ENCODE measurements at regions not wholly inside any gene's neighbourhood (a gene's known extent, or its start where the extent isn't known, plus 50 kb on each side); places are given as distances from the start of the nearest gene placed in this dataset.

DNA sequence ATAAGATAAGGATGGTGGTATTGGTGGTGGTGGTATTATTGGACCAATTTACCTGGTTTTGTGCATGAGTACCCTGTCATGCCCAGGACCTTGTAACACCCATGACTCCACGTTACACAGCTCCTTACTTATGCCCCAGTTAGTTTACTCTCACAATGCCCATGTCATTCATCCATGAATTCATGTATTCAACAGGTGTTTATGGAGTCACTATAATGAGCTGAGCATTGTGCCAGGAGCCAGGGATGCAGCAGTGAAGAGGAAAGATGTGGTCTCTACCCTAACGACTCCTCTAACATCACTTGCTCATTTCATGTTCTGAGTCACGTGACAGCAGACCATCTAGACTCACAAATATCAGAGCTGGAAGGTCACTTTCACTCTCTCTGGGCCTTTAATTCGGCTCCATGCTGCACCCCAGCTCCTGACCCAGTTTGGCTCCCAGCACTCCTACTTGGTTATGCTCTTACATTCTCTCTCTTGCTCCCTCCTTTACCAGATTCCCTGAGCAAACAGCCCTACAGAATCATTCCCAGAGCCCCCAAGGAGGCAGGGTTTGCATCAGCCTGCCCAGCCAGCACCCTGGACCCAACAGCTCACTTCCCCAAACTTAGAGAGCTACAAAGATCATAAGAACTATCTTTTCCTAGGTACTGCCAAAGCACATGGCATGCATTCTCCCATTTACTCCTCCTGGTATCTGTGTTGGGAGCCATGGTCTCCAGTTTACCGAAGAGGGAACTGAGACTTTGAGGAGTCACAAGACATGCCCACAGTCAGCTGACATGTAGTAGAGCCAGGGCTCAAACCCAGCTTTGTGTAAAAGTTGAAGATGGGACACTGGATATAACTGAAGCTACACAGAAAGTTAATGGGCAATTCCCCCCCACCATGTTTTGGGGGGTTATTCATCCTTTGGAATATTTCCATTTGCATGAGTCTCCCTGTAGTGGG, 449.9 kb downstream of the LRATD1 start:
- H4K20me1 ChIP-seq, result no peaks in the 10 kb centered on the region
- no peak overlapping the region for H3K27ac ChIP-seq
- no peaks in the 10 kb centered on the region for H3K4me1 ChIP-seq
- no peaks in the 10 kb centered on the region for H3K36me3 ChIP-seq
- TF ChIP-seq Cebpa-rat (IDR thresholded peaks at IDR 0.05), result no peak
- no peak overlapping the region for H3K9ac ChIP-seq
- no peaks in the 10 kb centered on the region for H3K27me3 ChIP-seq
- no peak overlapping the region for H3K4me2 ChIP-seq
- no peak overlapping the region for H3K4me3 ChIP-seq
- H3K9me3 ChIP-seq, result no peaks in the 10 kb centered on the region

DNA sequence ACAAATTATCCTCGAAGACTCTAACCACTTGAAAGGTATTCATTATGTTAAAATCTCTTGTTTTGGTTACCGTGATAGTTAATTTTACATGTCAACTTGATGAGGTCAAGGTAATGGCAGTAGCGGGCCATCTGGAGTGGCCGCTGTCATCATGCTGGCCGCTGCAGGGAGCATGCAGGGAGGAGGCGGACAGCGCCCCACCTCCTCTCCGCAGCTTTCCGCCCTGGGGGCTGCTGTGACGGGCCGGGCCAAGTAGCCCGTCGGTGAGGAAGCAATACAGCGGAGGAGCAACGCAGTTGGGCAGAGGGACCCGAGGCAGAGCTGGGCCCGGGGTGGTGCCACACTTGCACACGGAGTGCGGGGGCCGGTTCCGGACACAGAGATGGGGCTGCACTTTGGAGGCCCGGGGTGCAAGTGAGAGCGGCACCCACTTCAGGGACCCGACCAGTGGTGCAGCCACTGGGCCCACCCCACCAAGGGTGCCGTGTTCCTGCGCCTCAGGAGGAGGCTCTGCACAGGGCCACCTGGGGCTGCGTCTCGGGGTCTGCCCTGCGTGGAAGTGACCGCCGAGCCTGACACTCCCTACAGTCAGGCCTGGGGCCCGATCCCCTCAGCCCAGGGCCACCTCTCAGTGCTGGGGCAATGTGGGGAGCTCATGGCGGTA, 452.4 kb downstream of the LRATD1 start:
- TF ChIP-seq Cebpa-rat (IDR thresholded peaks at IDR 0.05), result no peak

DNA sequence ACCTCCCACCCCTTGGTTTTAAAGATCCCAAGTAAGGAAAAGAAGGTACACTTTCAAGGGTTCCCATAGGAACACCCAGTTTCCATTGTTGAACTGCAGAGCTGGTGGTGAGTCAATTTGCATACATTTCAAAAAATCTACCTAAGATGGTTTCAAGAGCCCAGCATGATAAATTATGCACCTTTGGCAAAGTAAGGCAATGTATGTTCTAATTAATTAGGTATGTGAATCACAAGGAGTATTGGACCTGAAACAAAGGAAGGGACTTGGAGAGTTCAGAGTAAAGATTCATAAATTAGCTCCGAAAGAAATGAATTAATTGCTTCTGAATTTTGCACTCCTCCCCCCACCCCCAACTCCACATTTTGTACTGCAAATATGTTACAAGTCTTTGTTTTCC, 459.7 kb downstream of the LRATD1 start:
- TF ChIP-seq Cebpa-rat (IDR thresholded peaks at IDR 0.05), result no peak
- Histone ChIP-seq H3K4me3 (no peak overlapping the region), H3K36me3 (no peaks in the 10 kb centered on the region), H3K9me3 (no peaks in the 10 kb centered on the region), H3K9ac (no peak overlapping the region), H3K27ac (no peak overlapping the region), H3K4me2 (no peak overlapping the region), H3K4me1 (no peaks in the 10 kb centered on the region), H4K20me1 (no peaks in the 10 kb centered on the region), H3K27me3 (no peaks in the 10 kb centered on the region)

More for the DNA sequence above, 452.4 kb downstream of the LRATD1 start:
- Histone ChIP-seq H3K36me3 (no peaks in the 10 kb centered on the region), H3K27ac (no peak overlapping the region), H3K4me1 (no peaks in the 10 kb centered on the region), H3K9ac (no peak overlapping the region), H3K4me2 (no peak overlapping the region), H3K4me3 (no peak overlapping the region), H4K20me1 (no peaks in the 10 kb centered on the region), H3K9me3 (no peaks in the 10 kb centered on the region), H3K27me3 (no peaks in the 10 kb centered on the region)

DNA sequence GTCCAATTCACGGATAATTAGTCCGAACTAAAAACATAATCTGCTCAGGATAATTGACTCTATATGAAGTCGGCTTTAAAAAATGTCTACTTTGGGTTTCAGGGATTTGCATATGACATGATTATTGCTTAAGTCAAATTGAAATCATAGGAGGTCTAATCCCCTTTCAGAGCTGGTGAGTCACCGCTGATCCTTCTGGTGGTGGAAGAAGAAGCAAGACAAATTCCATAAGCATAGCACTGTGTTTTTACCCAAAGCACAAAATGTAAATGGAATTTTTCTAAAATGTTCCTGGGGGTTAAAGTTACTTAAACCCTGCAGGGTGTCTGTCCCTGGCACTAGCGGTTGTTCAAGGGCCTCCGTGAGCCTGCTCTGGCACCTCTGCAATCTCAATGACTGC, 460.2 kb downstream of the LRATD1 start:
- Histone ChIP-seq H3K4me3 (no peak overlapping the region), H3K27ac (no peak overlapping the region)

DNA sequence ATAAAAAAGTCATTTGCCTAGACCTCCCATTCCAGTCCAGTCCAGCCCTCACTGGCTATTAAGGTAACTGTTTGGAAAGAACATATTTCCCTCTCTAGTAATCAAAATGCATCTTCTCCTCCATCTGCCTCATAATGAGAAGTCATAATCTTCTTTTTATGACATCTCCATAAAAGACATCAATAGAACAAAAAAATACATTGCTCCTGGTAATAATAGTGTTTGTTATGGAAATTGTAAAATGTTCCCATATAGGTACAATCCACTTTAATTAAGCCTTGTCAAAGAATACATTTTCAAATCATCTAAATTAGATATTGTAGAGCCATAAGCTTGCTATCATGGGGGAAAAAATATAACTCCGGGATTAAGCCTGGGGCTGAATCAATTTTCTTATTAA, 461.6 kb downstream of the LRATD1 start:
- Histone ChIP-seq H3K9me3 (no peaks in the 10 kb centered on the region), H3K4me1 (no peaks in the 10 kb centered on the region), H3K4me3 (no peak overlapping the region), H3K9ac (no peak overlapping the region), H3K36me3 (no peaks in the 10 kb centered on the region), H4K20me1 (no peaks in the 10 kb centered on the region), H3K27me3 (no peaks in the 10 kb centered on the region), H3K4me2 (no peak overlapping the region), H3K27ac (no peak overlapping the region)
- TF ChIP-seq Cebpa-rat (IDR thresholded peaks at IDR 0.05), result no peak

More for the DNA sequence above, 460.2 kb downstream of the LRATD1 start:
- H3K9me3 ChIP-seq, result no peaks in the 10 kb centered on the region
- H3K4me1 ChIP-seq, result no peaks in the 10 kb centered on the region
- H3K4me2 ChIP-seq, result no peak overlapping the region
- H4K20me1 ChIP-seq, result no peaks in the 10 kb centered on the region
- no peak for TF ChIP-seq Cebpa-rat (IDR thresholded peaks at IDR 0.05)
- no peak overlapping the region for H3K9ac ChIP-seq
- H3K27me3 ChIP-seq, result no peaks in the 10 kb centered on the region
- H3K36me3 ChIP-seq, result no peaks in the 10 kb centered on the region

DNA sequence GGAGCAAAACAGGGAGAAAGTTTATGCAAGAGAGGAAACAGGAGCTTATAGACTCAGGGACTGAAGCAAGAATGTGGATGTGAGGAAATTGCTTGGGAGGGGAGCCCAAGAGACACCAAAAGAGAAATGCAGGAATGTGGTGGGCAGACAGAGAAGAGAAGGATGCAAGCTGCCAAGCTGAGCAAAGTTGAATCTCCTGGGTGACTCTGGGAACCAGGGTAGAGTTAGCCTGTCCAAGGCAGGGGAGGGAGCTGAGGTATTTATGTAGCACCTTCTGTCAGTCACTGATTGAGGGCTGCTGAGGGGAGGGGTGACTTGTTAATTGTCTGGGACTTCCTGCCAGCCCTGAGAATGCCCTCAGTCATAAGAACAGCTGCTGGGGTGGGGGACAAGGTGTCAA, 464.3 kb downstream of the NBAS start:
- H3K36me3 ChIP-seq, result no peaks in the 10 kb centered on the region
- H3K9me3 ChIP-seq, result no peaks in the 10 kb centered on the region
- H3K27ac ChIP-seq, result no peak overlapping the region
- no peaks in the 10 kb centered on the region for H3K27me3 ChIP-seq
- H3K4me1 ChIP-seq, result no peaks in the 10 kb centered on the region
- no peak for TF ChIP-seq Cebpa-rat (IDR thresholded peaks at IDR 0.05)
- H3K4me2 ChIP-seq, result no peak overlapping the region
- no peak overlapping the region for H3K4me3 ChIP-seq
- no peaks in the 10 kb centered on the region for H4K20me1 ChIP-seq
- H3K9ac ChIP-seq, result no peak overlapping the region

DNA sequence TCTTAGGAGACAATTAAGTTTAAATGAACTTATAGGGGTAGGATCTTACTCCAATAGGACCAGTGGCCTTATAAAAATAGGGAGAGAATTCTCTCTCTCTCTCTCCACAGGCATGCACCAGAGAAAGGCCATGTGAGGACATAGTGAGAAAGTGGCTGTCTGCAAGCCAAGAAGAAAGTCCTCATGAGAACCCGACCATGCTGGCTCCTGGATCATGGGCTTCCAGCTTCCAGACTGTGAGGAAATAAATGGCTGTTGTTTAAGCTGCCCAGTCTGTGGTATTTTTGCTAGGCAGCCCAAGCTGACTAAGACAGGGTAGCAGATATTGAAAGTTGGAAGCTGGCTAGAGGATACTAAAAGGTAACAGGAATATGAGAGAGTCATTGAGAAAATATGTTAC, 454.0 kb downstream of the NBAS start:
- TF ChIP-seq Cebpa-rat (IDR thresholded peaks at IDR 0.05), result no peak
- no peak overlapping the region for H3K4me3 ChIP-seq
- H3K9ac ChIP-seq, result no peak overlapping the region
- H3K4me2 ChIP-seq, result no peak overlapping the region
- no peak overlapping the region for H3K27ac ChIP-seq
- no peaks in the 10 kb centered on the region for H3K4me1 ChIP-seq
- peaks cover 7% of the 10 kb centered on the region; the same call in 1 of the 2 replicates for H3K9me3 ChIP-seq
- no peaks in the 10 kb centered on the region for H3K36me3 ChIP-seq
- no peaks in the 10 kb centered on the region for H4K20me1 ChIP-seq
- H3K27me3 ChIP-seq, result no peaks in the 10 kb centered on the region

DNA sequence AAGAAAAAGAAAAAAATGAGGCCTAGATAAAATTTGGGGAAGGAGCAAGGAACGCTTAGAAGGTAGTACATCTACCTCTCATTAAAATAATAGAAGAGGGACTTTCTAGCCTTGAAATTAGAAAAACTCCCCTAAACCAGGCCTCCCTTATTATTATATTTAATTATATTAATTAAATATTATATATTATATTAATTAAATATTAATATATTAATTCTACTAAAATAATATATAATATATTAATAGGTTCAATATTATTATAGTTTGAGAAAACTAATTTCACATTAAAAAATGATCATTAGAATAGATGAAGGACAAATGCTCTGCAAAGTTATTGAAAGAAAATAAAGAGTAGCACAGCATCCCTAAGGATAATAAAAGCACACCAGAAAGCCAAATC, 449.4 kb downstream of the NBAS start:
- no peaks in the 10 kb centered on the region for H3K27me3 ChIP-seq
- no peak overlapping the region for H3K27ac ChIP-seq
- H3K4me1 ChIP-seq, result no peaks in the 10 kb centered on the region
- H3K9ac ChIP-seq, result no peak overlapping the region
- no peaks in the 10 kb centered on the region for H3K36me3 ChIP-seq
- H3K4me2 ChIP-seq, result no peak overlapping the region
- H4K20me1 ChIP-seq, result no peaks in the 10 kb centered on the region
- peaks cover 20% of the 10 kb centered on the region for H3K9me3 ChIP-seq
- no peak for TF ChIP-seq Cebpa-rat (IDR thresholded peaks at IDR 0.05)
- H3K4me3 ChIP-seq, result no peak overlapping the region

DNA sequence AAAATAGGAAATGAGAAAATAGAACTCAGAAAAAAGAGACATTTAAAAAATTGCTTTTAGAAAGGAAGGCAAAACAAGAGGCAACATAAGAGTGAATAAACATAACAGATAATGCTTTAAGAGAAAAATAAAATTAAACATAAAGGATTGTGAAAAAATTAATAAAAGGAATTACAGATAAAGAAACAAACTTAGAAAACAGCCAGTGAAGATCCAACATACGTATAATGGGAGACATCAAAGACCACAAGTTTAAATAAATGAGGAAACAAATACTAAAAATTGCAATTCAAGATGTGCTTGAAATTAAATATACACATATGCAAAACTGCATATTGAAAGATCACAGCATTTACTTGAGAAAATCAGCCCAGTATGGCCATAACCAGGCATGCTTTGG, 448.9 kb downstream of the NBAS start:
- Histone ChIP-seq H3K9me3 (peaks cover 20% of the 10 kb centered on the region), H4K20me1 (no peaks in the 10 kb centered on the region), H3K36me3 (no peaks in the 10 kb centered on the region), H3K4me3 (no peak overlapping the region), H3K27ac (no peak overlapping the region), H3K27me3 (no peaks in the 10 kb centered on the region), H3K4me2 (no peak overlapping the region), H3K9ac (no peak overlapping the region), H3K4me1 (no peaks in the 10 kb centered on the region)
- no peak for TF ChIP-seq Cebpa-rat (IDR thresholded peaks at IDR 0.05)

DNA sequence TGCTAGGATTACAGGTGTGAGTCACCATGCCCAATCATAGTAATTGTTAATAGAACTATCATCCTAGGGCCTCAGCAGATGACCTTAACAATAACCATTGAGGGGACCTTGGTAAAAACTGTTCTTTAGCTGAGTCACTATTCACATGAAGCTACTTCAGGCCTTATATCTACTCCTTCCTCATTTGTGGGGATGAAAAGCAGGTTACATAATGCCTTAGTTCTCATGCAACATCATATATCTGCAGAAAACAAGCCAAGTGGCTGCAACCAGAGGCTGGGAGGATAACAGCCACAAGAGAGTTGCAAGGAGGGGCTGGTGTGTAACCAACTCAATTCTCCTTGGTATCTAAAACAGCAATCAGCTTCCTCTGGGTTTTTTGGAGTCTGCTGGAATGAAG, 445.4 kb downstream of the NBAS start:
- H3K4me1 ChIP-seq, result 0 out of 2 replicates have a peak, but pooled peaks cover 11% of the 10 kb centered on the region
- H3K9me3 ChIP-seq, result peaks cover 20% of the 10 kb centered on the region
- H3K9ac ChIP-seq, result no peak overlapping the region
- no peaks in the 10 kb centered on the region for H3K36me3 ChIP-seq
- no peak overlapping the region for H3K27ac ChIP-seq
- H3K27me3 ChIP-seq, result no peaks in the 10 kb centered on the region
- no peak overlapping the region for H3K4me2 ChIP-seq
- no peaks in the 10 kb centered on the region for H4K20me1 ChIP-seq
- no peak for TF ChIP-seq Cebpa-rat (IDR thresholded peaks at IDR 0.05)
- H3K4me3 ChIP-seq, result no peak overlapping the region

Data from BLaER1 (cell line).